Prostate gland (tissue), 2 donors: ENCODE measurements at regions not wholly inside any gene's neighbourhood (a gene's known extent, or its start where the extent isn't known, plus 50 kb on each side); places are given as distances from the start of the nearest gene placed in this dataset.

Source experiments
- DNase-seq: peaks from one replicate; pipeline ENCODE4 v3.0.0-alpha.2; 2019; ENCODE audit warnings: low spot score
- H3K27ac ChIP-seq, 2 donors: fragments of 200-600 bp; sonication (generic); 2 replicates each; pipeline ENCODE4 v1.5.1; 2017 to 2019
- H3K27me3 ChIP-seq: fragments of 200-600 bp; sonication (generic); replicated peaks from 2 replicates; pipeline ENCODE4 v1.5.1; 2019; ENCODE audit not compliant: insufficient read depth
- H3K36me3 ChIP-seq, 2 donors: fragments of 200-600 bp; sonication (generic); 1 replicate in 1 of 2; 2 replicates in 1 of 2; pipeline versions ENCODE4 v1.5.1 to v1.8.1; 2017 to 2019
- H3K4me1 ChIP-seq: fragments of 200-600 bp; sonication (generic); replicated peaks from 2 replicates; pipeline ENCODE4 v1.5.1; 2019
- H3K4me3 ChIP-seq, 2 donors: fragments of 200-600 bp; sonication (generic); 2 replicates each; pipeline ENCODE4 v1.5.1; 2017 to 2019
- H3K9me3 ChIP-seq: fragments of 200-600 bp; sonication (generic); 2 replicates; pipeline ENCODE4 v1.5.1; 2017
- POLR2A ChIP-seq: fragments of 450-650 bp; IDR thresholded peaks from one replicate; pipeline ENCODE4 v1.6.1; 2016; ENCODE audit warnings: antibody characterized with exemption, mild to moderate bottlenecking
- POLR2AphosphoS5 ChIP-seq: sonication (generic); formaldehyde crosslinking; IDR thresholded peaks from one replicate; pipeline ENCODE4 v1.6.1; 2017; ENCODE audit warnings: antibody characterized with exemption
- WGBS: methylation state at CpG from one replicate; pipeline ENCODE4 v1.1.5; 2018; 5-methylcytosine and 5-hydroxymethylcytosine counted together
- intact Hi-C: fragments of 100-400 bp; cut with DNase I; formaldehyde crosslinking; loops from one replicate; pipeline ENCODE4 v1.14.2; 2022
- TF ChIP-seq, protein P1 (sequence below), 4 experiments: fragments of 200-600 bp in 2 of 4; fragments of 450-650 bp in 2 of 4; sonication (generic) in 2 of 4; IDR thresholded peaks; 1 replicate in 3 of 4; 2 replicates in 1 of 4; pipeline ENCODE4 v1.5.1; 2016 to 2019; ENCODE audit warnings: antibody characterized with exemption in 4 of 4, mild to moderate bottlenecking in 2 of 4, moderate library complexity in 2 of 4

DNA sequence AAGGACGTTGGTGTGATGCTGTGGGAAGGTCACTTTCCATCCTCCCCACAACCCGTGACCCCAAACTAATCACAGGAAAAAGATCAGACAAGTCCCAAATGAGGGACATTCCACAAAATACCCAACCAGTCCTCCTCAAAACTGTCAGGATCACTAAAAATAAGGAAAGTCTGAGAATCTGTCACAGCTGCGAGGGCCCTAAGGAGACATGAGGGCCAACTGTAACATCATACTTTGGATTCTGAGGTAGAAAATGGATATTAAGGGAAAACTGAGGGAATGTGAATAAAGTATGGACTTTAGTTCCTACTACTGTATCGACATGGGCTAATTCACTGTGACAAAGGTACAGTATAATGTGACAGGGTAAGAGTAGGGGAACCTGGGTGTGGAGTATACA, 85.1 kb upstream of the FAM20C start:
- Histone ChIP-seq H3K4me3 (no peak overlapping the region), H3K27ac (no peak overlapping the region), H3K4me1 (no peaks in the 10 kb centered on the region), H3K27me3 (no peaks in the 10 kb centered on the region), H3K9me3 (no peaks in the 10 kb centered on the region), H3K36me3 (no peaks in the 10 kb centered on the region)
- 92% methylated on average over 4 of the region's 4 CpGs for WGBS
- TF ChIP-seq POLR2AphosphoS5: no peak
- no peak for TF ChIP-seq POLR2A
- TF ChIP-seq, protein P1, sequence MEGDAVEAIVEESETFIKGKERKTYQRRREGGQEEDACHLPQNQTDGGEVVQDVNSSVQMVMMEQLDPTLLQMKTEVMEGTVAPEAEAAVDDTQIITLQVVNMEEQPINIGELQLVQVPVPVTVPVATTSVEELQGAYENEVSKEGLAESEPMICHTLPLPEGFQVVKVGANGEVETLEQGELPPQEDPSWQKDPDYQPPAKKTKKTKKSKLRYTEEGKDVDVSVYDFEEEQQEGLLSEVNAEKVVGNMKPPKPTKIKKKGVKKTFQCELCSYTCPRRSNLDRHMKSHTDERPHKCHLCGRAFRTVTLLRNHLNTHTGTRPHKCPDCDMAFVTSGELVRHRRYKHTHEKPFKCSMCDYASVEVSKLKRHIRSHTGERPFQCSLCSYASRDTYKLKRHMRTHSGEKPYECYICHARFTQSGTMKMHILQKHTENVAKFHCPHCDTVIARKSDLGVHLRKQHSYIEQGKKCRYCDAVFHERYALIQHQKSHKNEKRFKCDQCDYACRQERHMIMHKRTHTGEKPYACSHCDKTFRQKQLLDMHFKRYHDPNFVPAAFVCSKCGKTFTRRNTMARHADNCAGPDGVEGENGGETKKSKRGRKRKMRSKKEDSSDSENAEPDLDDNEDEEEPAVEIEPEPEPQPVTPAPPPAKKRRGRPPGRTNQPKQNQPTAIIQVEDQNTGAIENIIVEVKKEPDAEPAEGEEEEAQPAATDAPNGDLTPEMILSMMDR (IDR thresholded peaks at IDR 0.05): no peak
- intact Hi-C loops: no loop called here
- no peak for DNase-seq

DNA sequence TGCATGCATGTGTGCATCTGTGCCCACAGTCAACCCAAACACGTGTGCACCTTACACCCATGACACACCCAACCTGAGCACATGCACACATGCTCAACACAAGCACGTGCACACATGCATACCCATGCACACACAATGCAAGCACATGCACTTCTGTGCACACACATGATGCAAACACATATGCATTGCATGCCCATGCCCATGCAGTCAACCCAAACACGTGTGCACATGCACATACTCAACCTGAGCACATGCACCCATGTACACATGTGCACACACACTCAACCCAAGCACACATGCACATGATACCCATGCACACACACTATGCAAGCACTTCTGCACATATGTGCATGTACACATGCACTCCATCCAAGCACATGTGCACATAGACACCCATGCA, 84.5 kb upstream of the FAM20C start:
- 89% methylated on average over 3 of the region's 3 CpGs for WGBS
- no peaks in the 10 kb centered on the region for H3K27me3 ChIP-seq
- H3K9me3 ChIP-seq: no peaks in the 10 kb centered on the region
- TF ChIP-seq POLR2AphosphoS5 (no peak), POLR2A (no peak)
- TF ChIP-seq, protein P1 (IDR thresholded peaks at IDR 0.05): no peak
- H3K4me3 ChIP-seq: no peak overlapping the region
- no peaks in the 10 kb centered on the region for H3K36me3 ChIP-seq
- H3K27ac ChIP-seq: no peak overlapping the region
- H3K4me1 ChIP-seq: no peaks in the 10 kb centered on the region
- DNase-seq: no peak
- intact Hi-C loops: no loop called here

DNA sequence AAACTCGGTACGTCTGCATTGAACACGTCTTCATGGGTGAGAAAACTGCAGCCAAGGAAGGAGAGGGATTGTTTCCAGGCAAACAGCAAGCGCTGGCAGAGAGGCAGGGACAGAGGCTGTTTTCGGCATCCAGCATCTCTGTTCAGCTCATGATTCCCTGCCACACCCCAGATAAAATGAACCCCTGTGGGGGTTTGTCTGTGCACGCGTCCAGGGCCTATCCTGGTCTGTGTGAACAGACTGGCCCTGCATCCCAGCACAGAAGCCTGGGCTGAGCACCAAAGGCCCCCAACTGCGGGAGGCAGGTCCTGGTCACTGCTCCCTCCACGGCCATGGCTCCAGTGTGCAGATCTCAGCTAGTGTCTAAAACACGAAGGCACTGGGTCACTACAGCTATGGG, 83.3 kb upstream of the FAM20C start:
- intact Hi-C loops: no loop called here

DNA sequence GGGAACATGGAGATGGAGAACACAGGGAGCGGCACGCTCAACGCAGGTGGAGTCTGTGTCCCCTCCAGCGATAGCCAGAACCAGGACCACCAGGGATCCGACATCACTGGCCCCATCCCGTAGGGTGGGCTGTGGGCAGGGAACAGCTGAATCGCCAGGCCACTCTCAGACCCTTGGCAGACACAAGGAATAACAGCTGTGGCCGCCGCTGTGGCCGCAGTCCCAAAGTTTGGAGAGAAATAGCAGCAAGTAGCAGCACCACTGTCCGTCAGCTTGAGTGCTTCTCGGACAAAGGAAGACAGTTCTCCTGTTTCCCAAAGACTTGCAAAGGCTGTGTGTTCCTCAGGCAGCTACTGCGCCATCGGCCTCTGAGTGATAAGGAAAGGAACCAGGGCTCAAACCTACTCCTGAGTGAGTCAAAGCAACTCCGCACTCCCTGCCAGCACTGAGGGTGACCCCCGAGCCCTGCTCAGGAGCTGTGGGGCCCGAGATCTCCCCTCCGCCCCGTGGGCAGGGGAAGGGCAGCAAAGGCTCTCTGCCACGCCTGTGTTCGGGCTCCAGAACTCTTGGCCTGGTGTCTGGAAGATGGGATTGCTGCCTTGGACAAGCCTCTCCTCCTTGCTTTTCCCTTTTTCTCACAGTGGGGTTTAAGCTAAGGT, 82.3 kb upstream of the FAM20C start:
- Histone ChIP-seq H3K4me1 (no peaks in the 10 kb centered on the region), H3K4me3 (no peak overlapping the region), H3K27me3 (no peaks in the 10 kb centered on the region), H3K27ac (no peak overlapping the region), H3K9me3 (no peaks in the 10 kb centered on the region), H3K36me3 (no peaks in the 10 kb centered on the region)
- WGBS: 87% methylated on average over 21 of the region's 21 CpGs
- TF ChIP-seq, protein P1 (IDR thresholded peaks at IDR 0.05): no peak
- TF ChIP-seq POLR2A (no peak), POLR2AphosphoS5 (no peak)
- no peak for DNase-seq
- intact Hi-C loops: no loop called here

More for the DNA sequence above, 83.3 kb upstream of the FAM20C start:
- TF ChIP-seq POLR2AphosphoS5 (no peak), POLR2A (no peak)
- TF ChIP-seq, protein P1 (IDR thresholded peaks at IDR 0.05): no peak
- H3K27ac ChIP-seq: no peak overlapping the region
- H3K9me3 ChIP-seq: no peaks in the 10 kb centered on the region
- no peaks in the 10 kb centered on the region for H3K27me3 ChIP-seq
- H3K36me3 ChIP-seq: no peaks in the 10 kb centered on the region
- WGBS: 75% methylated on average over 10 of the region's 10 CpGs
- no peaks in the 10 kb centered on the region for H3K4me1 ChIP-seq
- DNase-seq: no peak
- H3K4me3 ChIP-seq: no peak overlapping the region

DNA sequence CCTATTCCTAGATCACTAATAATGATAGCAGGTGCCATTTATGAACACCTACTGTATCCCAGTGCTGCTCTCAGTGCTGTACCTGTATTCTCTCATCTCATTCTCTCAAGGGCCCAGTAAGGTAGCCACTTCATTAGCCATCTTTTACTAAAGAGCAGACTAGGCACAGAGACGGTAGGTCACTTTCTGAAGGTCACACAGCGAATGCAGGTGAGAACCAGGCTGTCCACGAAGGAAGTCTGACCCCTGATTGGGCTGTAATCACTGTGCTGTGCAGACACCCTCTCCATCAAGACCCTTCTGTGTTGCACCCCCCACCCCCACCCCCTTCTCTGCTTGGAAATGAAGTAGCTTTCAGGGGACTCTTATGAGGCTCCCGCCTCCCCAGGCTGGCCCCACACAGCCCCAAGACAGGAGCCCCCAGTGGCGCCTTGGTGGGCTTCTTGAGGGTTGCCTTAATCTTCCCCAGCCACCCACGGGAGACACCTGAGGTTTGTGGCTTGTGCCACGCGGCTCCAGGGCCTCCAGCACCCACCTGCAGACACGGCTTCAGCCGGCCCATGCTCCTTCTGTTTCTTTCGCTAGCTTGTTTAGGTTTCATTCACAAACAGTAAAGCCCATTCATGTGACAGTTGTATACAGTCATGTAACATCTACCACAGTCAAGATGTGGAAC, 81.7 kb upstream of the FAM20C start:
- TF ChIP-seq POLR2AphosphoS5: no peak
- TF ChIP-seq, protein P1 (IDR thresholded peaks at IDR 0.05): no peak
- TF ChIP-seq POLR2A: no peak
- H3K36me3 ChIP-seq: no peaks in the 10 kb centered on the region
- no peak overlapping the region for H3K27ac ChIP-seq
- intact Hi-C loops: no loop called here
- no peak overlapping the region for H3K4me3 ChIP-seq
- WGBS: 89% methylated on average over 11 of the region's 11 CpGs
- DNase-seq: no peak
- H3K4me1 ChIP-seq: no peaks in the 10 kb centered on the region
- H3K9me3 ChIP-seq: no peaks in the 10 kb centered on the region
- H3K27me3 ChIP-seq: no peaks in the 10 kb centered on the region
